GM23338 (cell line): ENCODE measurements at regions not wholly inside any gene's neighbourhood (a gene's known extent, or its start where the extent isn't known, plus 50 kb on each side); places are given as distances from the start of the nearest gene placed in this dataset.

ENCODE experiments used
- CREB1 ChIP-seq: fragments of 250-450 bp; sonication (Bioruptor Pico); IDR thresholded peaks from 2 replicates; pipeline ENCODE4 v1.5.0; 2020; ENCODE audit warnings: low read depth, mild to moderate bottlenecking, moderate library complexity
- CTCF ChIP-seq, 2 experiments: fragments of 200-600 bp in 1 of 2; sonication (generic) in 1 of 2; conservative IDR thresholded peaks; 2 replicates each; pipeline versions ENCODE4 v1.5.1 to v1.6.1; 2016 to 2017; ENCODE audit warnings: antibody characterized with exemption in 2 of 2, low read depth in 2 of 2, mild to moderate bottlenecking in 2 of 2, moderate library complexity in 1 of 2
- EZH2 ChIP-seq: fragments of 200-600 bp; sonication (generic); IDR thresholded peaks from one replicate; pipeline ENCODE4 v1.8.0; 2017; ENCODE audit warnings: antibody characterized with exemption, mild to moderate bottlenecking, low read depth; ENCODE audit not compliant: unreplicated experiment
- EZH2phosphoT487 ChIP-seq: fragments of 200-600 bp; sonication (generic); IDR thresholded peaks from one replicate; pipeline ENCODE4 v1.8.1; 2018; ENCODE audit warnings: antibody characterized with exemption; ENCODE audit not compliant: unreplicated experiment
- JUNB ChIP-seq: IDR thresholded peaks from one replicate; pipeline ENCODE4 v1.6.1; 2016; ENCODE audit warnings: antibody characterized with exemption; ENCODE audit not compliant: unreplicated experiment
- POLR2AphosphoS5 ChIP-seq: IDR thresholded peaks from 2 replicates; pipeline ENCODE4 v1.6.1; 2016; ENCODE audit warnings: antibody characterized with exemption, low read depth
- REST ChIP-seq: IDR thresholded peaks from one replicate; pipeline ENCODE4 v1.6.1; 2018; ENCODE audit warnings: antibody characterized with exemption; ENCODE audit not compliant: unreplicated experiment
- STAT1 ChIP-seq: IDR thresholded peaks from one replicate; pipeline ENCODE4 v1.6.1; 2016; ENCODE audit warnings: antibody characterized with exemption; ENCODE audit not compliant: unreplicated experiment
- ZNF114 ChIP-seq: fragments of 250-450 bp; sonication (Bioruptor Pico); IDR thresholded peaks from 2 replicates; pipeline ENCODE4 v1.5.0; 2020; ENCODE audit warnings: mild to moderate bottlenecking, moderate library complexity
- TF ChIP-seq, protein P1 (sequence below): IDR thresholded peaks from 2 replicates; pipeline ENCODE4 v1.6.1; 2016; ENCODE audit warnings: antibody characterized with exemption

- TF ChIP-seq CTCF (conservative IDR thresholded peaks at IDR 0.05; ENCODE audit: low read depth in 2 of 2) (no peak), POLR2AphosphoS5 (no peak), EZH2 (no peak), REST (no peak), EZH2phosphoT487 (no peak), ZNF114 (CRISPR knock-in tag) (no peak), JUNB (no peak), STAT1 (no peak), CREB1 (CRISPR knock-in tag) (no peak)
- TF ChIP-seq, protein P1, sequence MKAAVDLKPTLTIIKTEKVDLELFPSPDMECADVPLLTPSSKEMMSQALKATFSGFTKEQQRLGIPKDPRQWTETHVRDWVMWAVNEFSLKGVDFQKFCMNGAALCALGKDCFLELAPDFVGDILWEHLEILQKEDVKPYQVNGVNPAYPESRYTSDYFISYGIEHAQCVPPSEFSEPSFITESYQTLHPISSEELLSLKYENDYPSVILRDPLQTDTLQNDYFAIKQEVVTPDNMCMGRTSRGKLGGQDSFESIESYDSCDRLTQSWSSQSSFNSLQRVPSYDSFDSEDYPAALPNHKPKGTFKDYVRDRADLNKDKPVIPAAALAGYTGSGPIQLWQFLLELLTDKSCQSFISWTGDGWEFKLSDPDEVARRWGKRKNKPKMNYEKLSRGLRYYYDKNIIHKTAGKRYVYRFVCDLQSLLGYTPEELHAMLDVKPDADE, result no peak
Measured at GRCh38 chr1:81453971-81454370, 346.8 kb upstream of the ADGRL2 start.
